Glomerular visceral epithelial cell (primary cell): ENCODE measurements at regions not wholly inside any gene's neighbourhood (a gene's known extent, or its start where the extent isn't known, plus 50 kb on each side); places are given as distances from the start of the nearest gene placed in this dataset.
"Not testable (repeated sequence)": the region's sequence is repeated elsewhere in the genome, so short reads cannot be mapped to it uniquely, and the experiment has no call there.

Experiments used
- DNase-seq: peaks from one replicate; pipeline ENCODE4 v3.0.0-alpha.2; 2016; ENCODE audit errors: extremely low spot score

DNA sequence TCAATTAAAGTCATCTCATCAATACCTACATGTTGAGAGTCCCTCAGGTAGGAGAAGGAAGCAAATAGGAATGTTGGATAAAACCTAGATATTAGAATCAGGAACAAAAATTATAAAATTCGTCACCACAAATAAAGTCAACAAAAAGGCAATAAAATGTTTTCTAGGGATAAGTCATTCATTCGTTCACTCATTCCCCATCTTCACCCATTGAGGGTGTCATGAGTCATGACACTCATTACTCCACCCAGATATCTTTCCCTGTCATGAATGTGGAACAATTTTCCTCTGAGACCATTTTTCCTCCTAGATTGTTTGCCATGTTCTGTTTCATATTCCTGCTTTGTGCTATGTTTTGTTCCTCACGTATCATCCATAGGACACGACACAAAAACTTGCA, 50.9 kb upstream of the OLIG3 start:
- no peak for DNase-seq

DNA sequence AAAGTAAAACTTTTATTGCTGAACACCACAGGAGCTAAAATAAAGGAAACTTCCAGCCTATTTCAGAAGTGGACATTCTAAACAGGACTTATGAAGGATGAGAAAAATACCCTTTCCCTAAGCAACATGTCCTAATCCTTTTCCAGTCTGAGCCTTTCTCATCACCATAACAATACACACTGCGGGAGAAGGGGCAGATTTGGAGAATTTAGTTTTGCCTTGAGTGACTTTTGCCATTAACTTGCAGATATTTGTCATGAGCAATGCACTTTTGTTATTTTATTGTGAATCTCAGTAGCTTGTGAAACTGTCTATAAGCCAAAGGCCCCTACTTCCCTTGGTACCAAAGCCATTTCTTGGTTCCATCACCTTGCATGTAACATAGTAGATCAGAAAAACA, 53.0 kb upstream of the OLIG3 start:
- no peak for DNase-seq

DNA sequence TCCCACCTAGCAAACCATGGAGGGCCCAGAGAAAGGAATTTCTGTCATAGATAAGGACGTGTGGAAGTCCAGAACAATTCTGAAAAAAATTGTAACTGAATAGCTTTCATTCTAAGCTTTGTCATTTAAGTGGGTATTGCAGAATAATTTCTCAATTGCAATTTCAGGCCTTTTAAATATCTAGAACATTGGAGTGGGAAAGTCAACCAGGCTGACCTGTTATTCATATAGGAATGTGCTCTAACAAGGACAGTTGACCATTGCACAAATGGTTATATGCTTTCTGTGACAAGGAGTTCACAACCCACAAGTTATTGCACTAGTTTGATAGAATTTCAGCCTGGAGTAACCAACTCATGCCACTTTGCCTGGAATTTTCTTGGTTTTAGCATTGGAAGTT, 53.4 kb upstream of the OLIG3 start:
- DNase-seq, result no peak

DNA sequence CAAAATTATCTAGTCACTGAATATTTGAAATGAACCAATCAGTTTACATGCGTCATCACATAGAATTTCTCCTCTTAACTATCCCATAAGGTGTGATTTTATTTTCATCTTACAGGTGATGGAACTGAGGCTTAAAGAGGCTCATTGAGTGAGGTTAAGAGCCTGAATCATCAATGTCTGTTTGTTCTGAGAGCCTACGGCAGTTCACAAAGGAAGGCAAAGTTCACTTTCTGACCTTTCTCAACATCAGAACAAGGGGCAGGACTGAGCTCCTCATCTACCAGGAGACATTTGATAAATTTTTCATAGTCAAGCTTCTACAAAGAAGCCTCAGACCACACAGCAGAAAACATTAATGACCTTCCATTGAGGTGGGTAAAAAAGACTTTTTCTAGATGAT, 54.9 kb upstream of the OLIG3 start:
- no peak for DNase-seq

DNA sequence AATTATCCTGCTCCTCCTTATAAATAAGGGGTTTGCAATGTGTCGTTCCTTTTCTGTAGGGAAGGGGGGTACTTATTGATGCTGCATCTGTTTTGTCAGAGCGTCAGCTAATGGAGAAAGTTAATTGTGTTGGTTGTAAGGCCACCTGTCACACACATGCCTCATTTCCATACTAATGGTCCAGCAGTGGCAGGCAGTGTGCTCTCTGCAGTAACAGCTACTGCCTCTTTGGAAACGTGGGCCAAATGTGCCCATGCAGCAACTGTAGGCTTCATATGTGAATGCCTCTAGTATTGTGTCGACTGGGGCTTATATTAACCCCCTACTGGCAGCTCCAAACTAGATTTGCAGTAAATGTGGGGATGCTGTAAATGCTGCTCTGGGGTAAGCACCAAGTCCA, 56.3 kb upstream of the OLIG3 start:
- no peak for DNase-seq

DNA sequence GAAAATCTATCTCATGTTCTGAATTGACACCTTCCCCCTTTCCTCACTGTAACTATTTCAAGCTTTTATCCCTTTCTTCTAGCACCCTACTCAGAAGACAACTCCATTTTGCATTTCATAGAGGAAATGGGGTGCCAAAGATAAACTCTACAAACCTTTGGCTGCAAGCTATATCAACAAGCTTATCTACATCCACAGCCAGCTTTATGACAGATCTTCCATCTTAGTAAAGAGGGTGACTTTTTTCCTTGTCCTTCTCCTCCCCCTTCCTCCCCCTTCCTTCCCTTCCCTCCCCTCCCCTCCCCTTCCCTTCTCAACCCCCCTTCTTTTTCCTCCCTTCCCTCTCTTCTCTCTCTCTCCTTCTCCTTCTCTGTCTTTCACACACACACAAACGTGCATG, 58.0 kb upstream of the OLIG3 start:
- no peak for DNase-seq

DNA sequence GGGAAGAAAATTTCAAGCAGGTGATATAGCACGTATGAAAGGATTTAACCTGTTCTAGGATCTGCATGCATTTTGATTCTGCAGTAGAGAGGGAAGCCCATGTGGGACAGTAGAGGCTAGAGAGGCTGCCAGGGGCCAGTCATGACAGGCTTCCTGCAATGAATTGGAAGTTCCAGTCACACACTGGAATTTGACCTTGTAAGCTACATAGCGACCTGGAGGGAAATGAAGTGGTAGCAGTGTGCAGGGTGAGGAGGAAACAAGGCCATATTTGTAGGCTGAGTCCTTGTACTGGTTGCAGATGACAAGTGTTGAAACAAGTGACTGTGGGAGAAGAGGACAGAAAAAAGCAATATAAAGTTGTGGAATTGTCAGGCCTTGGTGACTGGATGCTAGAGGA, 58.6 kb upstream of the OLIG3 start:
- no peak for DNase-seq

DNA sequence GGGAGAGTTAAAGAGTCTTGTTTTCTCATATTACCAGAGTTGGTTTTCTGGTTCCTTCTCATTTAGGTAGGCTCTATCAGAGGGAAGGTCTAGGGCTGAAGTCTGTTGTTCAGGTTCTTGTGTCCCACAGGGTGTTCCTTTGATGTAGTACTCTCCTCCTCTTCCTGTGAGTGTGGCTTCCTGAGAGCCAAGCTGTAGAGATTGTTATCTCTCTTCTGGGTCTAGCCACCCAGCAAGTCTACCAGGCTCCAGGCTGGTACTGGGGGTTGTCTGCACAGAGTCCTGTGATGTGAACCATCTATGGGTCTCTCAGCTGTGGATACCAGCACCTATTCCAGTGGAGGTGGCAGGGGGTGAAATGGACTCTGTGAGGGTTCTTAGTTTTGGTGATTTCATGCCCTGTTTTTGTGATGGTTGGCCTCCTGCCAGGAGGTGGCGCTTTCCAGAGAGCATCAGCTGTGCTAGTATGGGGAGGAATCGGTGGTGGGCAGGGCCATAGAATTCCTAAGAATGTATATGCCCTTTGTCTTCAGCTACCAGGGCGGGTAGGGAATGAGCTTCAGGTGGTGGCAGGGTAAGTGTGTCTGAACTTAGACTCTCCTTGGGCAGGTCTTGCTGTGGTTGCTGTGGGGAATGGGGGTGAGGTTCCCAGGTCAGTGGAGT, 65.5 kb upstream of the OLIG3 start:
- DNase-seq, result not testable (repeated sequence)

DNA sequence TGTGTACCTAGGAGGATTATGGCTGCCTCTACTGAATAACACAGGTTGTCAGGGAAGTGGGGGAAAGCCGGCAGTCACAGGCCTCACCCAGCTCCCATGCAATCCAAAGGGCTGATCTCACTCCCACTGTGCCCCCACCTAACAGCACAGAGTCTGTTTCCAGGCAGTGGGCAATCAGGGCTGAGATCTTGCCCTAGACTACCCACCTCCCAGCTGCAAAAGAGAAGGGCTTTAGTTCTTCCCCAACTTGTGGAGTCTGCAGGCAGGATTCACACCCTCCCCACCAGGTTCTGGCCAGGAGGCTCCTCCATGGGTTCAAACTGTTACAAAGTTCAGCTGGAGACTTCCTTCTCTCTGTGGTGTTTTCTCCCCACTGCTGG, 66.0 kb upstream of the OLIG3 start:
- no peak for DNase-seq

DNA sequence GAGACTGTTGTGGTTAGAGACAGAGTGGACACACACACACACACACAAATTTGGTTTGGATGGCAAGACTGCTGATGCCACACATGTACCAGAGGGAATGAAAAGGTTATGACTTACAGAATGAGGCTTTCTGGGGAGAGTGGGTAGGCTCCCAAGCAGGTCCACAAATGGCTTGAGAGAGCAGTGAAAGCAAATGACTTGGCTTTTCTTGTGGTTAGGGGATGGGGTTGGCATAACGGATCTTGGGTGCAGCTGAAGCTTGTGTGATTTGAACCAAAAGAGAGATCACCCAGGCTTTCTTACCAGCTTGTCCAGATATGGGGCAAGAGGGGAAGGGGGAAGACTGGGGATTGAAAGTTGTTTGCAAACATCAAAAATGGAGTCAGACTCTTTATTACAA, 73.9 kb upstream of the OLIG3 start:
- DNase-seq, result no peak

DNA sequence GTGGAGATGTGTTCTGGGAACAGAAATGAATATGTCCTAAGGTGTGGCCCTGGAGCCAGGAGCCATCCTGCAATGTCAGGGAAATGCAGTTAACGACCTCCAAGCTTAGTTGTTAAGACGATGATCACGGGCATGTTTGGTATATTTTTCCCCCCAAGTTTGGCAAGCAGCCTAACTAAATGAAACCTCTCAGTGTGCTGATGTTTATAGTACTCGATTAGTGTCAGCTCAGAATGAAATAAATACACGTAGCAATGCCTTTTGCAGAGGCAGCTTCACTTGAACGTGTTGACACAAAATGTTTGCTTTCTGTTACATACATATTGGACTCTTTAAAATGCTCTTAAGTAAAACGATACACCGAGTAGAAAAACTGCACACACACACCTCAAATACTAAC, 76.2 kb upstream of the OLIG3 start:
- DNase-seq, result no peak

DNA sequence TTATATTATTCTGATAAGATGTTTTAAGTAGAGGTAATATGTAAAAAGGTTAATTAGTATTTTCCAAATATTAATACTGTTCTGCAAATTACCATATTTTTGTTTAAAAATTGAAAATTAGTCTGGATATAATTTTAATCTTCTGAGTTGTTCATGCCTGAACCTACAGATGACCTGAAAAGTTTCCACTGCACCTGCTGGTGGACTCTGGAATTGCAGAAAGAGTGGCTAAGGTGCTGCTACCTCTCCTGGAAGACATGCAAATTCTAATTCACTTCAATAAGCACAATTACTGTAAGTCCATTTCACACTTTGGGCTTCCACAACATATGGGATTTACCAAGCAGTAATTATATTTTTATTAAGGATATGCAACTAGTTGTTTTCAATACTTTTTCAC, 77.7 kb upstream of the OLIG3 start:
- peak; percentile 44 for DNase-seq

DNA sequence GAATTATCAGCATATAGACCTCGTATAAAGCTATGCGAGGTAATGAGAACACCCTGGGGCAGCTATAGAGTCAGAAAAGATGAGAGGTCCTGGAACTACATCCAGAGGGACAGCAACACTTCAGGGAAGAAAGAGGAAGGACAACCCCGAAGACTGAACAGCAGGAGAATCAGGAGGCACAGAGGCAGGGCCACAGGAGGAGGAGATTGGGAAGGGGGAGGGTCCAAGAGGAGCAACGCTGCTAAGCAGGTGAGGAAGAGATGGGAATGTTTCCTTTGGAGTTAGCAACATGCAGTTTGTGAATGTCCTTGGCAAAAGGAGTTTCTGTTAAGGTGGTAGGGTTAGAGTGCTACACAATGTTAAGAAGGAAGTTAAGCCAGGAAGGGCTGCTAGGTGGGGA, 79.5 kb upstream of the OLIG3 start:
- DNase-seq, result no peak

DNA sequence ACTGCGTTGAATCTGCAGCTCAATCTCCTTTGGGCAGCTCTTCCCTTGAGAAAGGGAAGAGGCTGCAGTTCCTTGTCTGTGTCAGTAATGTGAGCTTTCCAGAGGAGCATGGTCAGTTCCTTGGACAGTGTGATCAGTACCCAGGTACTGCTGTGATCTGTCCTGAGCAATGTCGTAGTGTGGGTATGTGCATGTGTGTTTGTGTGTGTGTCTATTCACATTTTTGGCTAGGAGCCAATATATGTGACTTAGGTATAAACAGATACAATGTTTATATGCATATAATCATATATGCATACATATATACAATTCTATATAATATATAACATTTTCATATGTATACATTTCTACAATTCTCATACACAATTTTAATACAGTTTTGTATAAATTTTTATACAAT, 85.4 kb upstream of the OLIG3 start:
- DNase-seq, result no peak

DNA sequence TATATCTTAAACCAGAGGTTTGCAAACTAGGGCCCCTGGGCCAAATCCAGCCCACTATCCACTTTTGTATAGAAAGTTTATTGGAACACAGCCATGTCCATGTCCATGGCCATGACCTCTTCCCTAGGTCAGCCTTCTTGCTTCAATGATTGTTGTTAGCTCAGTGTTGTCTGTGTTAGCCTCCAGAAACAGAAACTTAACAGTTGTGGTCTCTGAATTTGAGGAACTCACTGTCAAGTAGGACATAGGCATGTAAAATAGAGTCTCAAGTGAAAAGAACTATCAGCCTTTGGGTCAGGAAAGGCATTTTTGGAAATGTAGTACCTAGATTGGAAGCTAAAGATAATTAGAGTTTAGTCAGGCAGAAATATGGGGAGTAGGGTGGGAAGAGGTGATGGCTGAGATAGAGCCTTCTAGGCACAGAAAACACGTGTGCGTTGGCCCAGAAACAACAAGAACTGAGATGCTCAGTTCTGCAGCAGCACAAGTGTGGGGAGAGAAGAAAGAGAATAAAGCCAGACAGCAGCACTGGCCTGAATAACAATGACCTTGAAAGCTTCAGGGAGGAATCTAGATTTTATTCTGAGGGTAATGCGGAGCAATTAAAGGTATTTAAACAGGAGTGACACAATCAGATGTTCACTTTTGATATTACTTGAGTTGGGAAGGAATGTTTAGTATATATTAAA, 87.0 kb upstream of the OLIG3 start:
- DNase-seq, result no peak

DNA sequence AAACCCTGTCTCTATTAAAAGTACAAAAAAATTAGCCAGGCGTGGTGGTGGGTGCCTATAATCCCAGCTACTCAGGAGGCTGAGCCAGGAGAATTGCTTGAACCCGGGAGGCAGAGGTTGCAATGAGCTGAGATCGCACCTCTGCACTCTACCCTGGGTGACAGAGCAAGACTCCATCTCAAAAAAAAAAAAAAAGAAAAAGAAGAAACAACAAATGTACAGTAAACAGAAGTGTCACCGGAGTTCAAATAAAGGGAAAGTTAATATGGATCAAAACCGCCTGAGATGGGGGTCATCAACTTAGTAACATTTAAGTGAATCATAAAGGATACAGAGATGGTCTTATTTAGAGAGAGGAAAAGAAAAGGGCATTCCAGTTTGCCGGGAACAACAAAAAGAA, 89.3 kb upstream of the OLIG3 start:
- DNase-seq, result not testable (repeated sequence)

DNA sequence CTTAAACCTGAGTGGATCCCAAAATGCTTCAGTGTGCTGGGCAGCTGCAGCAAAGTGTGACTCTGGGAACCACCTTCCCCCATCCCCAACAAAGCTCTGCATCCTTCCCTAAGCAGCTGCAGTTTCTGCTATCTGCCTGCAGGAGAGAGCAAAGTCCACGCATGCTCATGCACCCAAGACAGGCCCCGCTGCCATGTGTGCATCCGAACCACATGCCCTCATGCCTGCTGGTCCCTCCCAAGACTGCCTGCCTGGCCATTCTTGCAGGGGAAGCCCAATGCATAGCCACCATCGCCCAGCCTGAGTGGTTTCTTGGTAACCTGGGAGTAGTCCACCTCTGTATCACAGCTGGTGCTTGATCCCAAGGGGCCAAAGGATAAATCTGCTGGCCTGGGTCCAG, 94.3 kb upstream of the OLIG3 start:
- DNase-seq, result no peak

DNA sequence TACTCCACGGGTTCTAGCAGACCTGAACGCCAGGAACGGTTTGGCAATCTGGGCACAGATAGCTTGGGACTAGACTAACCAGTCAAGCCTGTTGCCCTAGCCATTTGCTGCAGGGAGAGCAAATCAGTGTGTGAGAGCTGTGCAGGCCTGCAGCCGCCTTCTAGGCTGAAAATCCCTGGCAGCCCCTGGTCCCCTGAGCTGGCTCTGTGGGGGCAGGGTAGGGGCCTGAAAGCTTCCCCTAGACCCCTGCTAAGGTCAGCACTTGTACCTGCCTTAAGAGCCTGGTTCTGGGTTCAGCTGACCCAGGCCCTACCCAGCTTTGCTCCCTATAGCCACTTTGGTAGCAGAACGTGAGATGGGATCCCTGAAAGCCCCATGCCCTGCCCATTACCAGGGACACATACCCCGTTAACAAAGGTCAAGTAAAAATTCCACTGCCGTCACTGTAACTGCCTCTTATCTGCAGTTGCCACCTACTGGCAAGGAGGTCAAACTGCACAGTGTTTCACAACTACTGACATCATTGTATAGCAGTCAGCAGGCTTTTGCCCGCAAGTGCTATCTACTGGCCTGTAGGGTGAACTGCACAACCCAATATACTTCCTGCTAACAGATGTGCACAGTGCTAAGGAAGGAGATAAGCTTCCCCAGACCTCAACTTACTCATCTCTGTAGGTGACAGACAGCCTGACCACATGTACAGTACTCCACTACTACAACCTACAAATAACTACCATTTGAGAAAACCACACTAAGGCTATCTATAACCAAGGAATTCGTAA, 95.1 kb upstream of the OLIG3 start:
- peak; percentile 57 for DNase-seq

DNA sequence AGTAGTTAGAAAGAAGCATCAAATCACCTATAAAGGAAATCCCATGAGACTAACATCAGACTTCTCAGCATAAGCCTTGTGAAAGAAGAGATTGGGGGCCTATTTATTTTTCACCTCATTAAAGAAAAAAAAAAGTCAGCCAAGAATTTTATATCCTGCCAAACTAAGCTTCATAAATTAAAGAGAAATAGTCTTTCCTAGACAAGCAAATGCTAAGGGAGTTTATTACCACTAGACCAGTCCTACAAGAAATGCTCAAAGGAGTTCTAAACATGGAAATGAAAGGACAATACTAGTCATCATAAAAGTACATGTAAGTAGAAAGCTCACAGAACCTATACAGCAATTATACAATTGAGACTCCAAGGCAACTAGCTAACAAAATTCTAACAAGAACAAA, 96.5 kb upstream of the OLIG3 start:
- no peak for DNase-seq

DNA sequence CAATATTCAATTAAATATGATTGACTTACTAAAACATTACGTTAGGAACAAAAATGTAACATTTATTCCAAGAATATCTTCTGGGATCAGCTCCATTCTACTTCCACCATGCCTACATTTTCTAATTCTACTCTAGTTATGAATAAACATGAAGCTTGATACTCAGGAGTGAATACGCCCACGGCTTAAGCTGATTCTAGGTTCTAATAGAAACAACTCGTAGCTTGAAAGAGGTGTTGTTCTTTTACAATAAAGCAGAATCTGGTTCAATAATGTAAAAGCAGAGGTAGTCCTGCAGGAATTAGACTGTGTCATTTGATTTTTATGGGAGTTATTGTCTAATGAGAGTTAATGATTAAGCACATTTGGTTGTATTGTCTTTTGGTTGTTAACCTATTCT, 107.3 kb upstream of the OLIG3 start:
- no peak for DNase-seq

DNA sequence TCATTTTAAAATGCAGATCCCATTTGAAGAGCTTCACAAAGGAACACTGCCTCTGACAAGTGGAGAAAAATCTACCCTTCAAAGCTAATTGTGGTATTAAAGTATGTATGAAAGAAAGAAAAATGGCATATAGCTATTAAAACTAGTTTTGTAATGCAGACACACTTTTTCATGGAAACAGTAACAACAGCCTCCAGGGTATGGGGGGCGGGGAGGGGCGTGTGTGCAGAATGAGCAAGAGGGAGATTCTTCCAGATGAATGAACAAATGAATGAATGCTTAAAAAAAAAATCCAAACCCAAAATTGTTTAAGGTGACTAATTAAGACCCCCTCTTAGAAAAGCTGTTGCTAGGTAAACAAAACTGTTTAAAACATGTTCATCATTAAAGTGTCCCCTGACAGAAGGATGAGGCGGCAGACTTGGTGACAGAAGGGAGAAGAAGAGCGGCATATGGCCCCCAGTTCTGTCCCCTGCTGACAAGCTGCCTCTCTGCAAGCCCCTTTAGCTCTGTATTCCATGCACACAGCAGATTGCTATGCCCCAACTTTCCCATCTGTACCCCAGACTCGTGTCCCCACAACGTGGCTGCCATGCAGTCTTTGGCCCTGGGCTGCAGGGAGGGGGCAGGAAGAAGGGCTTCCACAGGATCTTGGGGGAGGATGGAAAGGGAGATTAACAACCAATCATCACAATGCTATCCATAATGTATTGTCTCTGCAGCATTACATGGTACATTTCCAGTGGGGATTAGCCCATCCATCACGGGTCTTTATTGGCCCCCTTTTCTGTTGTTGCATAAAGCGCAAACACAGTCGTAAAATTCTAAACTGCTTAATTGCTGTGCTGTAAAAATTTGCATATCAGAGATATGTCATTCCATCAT, 108.4 kb upstream of the OLIG3 start:
- no peak for DNase-seq

DNA sequence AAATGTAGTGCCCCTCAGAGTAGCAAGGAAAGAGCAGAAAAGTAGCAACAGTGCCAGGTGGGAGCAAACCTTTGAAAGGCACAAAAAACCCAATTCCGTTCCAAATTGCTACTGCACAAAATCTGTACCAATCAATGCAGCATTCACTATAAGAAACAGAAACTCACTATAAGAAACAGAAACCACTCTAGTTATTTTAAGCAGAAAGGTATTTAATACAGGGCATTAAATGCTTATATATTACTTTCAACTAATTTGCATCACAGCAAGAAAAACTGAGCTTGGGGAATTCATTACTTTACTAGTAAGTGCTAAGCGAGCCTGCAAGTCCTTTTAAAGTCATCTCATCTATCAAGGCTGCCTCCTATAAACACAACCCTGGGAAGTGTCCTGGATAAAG, 116.5 kb upstream of the OLIG3 start:
- DNase-seq, result no peak
